Astrocyte of the cerebellum (primary cell): ENCODE measurements at regions not wholly inside any gene's neighbourhood (a gene's known extent, or its start where the extent isn't known, plus 50 kb on each side); places are given as distances from the start of the nearest gene placed in this dataset.

Experiments
- DNase-seq: peaks from one replicate; pipeline ENCODE4 v3.0.0-alpha.2; 2011; ENCODE audit warnings: low read depth
- H3K4me3 ChIP-seq: 2 replicates; pipeline ENCODE4 v1.5.1; 2011; ENCODE audit warnings: mild to moderate bottlenecking, low read depth, low read length, moderate library complexity
- CTCF ChIP-seq: IDR thresholded peaks from 2 replicates; pipeline ENCODE4 v1.5.1; 2012; ENCODE audit warnings: low read length, low read depth, moderate library complexity, mild to moderate bottlenecking; ENCODE audit errors: missing control alignments
- in situ Hi-C: cut with HindIII; loops from 2 replicates; pipeline ENCODE4 v1.10.0; 2017; ENCODE audit warnings: low sequenced_read_pairs

DNA sequence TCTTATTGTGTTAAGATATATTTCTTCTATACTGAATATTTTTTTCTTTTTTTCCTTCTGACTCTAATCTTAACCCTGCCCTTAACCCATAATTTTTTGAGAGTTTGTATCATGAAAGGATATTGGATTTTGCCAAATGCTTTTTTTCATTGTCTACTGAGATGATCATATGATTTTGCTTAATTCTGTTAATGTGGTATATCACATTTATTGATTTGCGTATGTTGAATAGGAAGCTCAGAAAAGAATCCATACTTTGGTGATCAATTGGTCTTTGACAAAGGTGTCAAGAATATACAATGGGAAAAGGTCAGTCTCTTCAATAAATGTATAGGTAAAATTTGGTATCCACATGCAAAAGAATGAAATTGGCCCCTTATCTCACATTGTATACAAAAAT is 588.8 kb upstream of the ADGRB3 start:
- in situ Hi-C loops, result no loop called here
- no peak for TF ChIP-seq CTCF
- no peak overlapping the region for H3K4me3 ChIP-seq
- no peak for DNase-seq

DNA sequence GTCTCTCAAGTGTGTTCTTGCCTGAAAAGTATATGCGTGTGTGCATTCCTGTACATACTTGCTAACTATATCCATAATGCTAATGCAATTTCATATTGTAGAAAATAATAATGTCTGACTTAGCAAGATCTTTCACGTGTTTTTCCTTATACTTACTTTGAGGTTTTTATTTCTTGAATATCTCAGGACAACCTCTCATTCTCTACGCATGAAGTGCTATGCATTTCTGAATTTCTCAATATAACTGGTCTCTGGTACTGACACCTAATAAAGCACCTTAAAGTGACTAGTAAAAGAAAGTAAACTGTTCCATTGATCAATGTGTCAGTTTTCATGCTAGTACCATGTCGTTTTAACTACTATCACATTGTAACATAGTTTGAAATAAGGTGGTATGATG is 589.9 kb upstream of the ADGRB3 start:
- no peak for DNase-seq
- in situ Hi-C loops, result no loop called here
- no peak for TF ChIP-seq CTCF
- no peak overlapping the region for H3K4me3 ChIP-seq

GRCh38 chr6:68044264-68044663 is 590.8 kb upstream of the ADGRB3 start:
- TF ChIP-seq CTCF, result no peak
- no peak for DNase-seq
- in situ Hi-C loops, result no loop called here
- H3K4me3 ChIP-seq, result no peak overlapping the region

GRCh38 chr6:68043122-68043398 is 592.0 kb upstream of the ADGRB3 start:
- in situ Hi-C loops, result no loop called here
- no peak overlapping the region for H3K4me3 ChIP-seq
- no peak for TF ChIP-seq CTCF

DNA sequence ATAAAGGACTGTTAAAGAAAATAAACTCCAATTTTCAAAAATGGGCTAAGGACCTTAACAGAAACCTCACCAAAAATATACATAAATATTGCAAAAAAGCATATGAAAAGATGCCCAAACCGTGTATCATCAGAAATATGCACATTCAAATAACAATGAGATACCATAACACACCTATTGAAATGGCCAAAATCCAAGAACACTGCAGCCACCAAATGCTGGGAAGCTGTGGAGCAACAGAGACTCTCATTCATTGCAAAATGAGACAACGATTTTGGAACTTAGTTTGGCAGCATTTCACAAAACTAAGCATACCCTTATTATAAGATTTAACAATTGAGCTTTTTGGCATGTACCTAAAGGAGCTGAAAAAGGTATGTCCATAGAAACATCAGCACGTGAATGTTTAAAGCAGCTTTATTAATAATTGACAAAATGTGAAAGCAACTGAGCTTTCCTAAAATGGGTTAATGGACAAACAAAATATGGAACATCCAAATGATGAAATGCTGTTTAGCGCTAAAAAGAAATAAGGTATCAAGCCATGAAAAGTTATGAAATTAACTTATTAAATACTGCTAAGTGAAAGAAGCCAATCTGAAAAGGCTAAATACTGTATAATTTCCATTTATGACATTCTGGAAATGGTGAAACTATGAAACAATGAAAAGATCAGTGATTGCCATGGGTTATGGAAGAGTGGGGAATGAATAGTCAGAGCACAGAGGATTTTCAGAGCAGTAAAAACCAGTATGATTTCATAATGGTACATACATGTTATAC is 592.6 kb upstream of the ADGRB3 start:
- in situ Hi-C loops, result no loop called here
- DNase-seq, result no peak
- no peak overlapping the region for H3K4me3 ChIP-seq
- no peak for TF ChIP-seq CTCF

More at GRCh38 chr6:68043122-68043398, 592.0 kb upstream of the ADGRB3 start:
- no peak for DNase-seq

DNA sequence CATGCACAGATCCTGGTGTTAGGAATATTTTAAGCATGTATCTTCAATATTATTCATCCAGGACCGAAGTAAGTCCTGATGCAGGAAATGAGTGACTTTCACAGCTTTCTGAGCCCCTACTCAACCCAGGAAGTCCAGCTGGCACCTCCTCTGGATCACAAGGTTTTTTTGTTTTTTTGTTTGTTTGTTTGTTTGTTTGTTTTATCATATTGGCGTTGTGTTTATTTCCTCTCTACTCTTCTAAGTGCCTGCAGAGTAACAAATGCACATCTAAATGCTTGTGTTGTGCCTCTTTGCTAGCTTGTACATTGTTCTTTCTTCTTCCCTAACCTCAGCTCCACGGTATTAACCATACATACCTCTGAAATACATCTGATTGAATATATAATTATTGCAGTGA is 594.3 kb upstream of the ADGRB3 start:
- in situ Hi-C loops, result no loop called here
- no peak for DNase-seq
- TF ChIP-seq CTCF, result no peak
- H3K4me3 ChIP-seq, result no peak overlapping the region
